SW 1271 (cell line): ENCODE measurements at regions not wholly inside any gene's neighbourhood (a gene's known extent, or its start where the extent isn't known, plus 50 kb on each side); places are given as distances from the start of the nearest gene placed in this dataset.

Source experiments
- DNase-seq, 2 experiments: peaks; one replicate each; lab custom pipeline; 2025; lab: John Stamatoyannopoulos, UW

DNA sequence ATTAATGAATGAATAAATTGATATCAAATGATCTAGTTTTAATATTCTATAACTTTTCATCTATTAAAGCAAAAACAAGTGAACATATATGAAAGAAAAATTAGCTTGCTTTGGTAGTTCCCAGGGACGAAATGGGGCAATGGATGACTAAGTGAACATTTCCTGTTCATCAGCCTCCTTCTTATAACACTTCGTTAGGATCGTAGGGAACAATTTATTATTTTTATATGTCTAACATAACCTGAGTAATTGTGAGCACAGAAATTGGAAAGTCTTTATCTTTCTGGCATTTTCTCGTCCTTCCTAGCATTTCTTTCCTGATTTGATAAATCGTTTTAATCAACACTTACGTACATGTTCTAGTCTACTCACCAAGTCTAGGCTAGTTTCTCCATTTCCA lies 59.1 kb upstream of the PPP1R3C start:
- no peak for DNase-seq

DNA sequence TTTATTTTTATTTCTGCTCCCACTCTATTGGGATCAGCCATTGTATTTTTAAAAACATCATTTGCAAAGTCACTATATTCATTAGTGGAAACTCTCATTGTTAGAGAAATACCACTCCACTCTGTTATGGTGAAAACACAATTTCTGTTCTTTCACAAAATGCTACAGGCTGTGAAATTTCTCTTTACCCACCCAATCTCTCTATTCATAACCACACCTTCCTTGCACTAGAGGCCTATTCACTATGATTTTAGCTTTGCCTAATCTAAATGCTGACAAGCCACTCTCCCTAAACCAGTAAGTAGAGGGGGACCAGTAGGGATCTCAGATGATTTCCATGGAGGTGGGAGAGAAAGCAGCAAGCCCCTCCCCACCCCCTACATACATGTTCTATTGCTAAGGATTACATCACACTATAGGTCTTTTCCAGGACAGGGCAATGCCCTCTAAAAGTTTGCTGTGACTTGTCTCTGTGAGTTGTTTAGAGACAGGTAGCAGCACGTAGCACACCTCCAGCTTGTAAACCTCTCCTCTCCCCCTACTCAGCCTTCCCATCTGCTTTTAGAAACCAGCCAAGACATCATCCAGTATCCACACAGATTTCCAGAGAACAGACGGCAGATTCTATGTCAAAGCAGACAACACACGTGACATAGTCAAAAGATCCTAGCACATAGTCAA lies 58.3 kb upstream of the PPP1R3C start:
- no peak for DNase-seq

DNA sequence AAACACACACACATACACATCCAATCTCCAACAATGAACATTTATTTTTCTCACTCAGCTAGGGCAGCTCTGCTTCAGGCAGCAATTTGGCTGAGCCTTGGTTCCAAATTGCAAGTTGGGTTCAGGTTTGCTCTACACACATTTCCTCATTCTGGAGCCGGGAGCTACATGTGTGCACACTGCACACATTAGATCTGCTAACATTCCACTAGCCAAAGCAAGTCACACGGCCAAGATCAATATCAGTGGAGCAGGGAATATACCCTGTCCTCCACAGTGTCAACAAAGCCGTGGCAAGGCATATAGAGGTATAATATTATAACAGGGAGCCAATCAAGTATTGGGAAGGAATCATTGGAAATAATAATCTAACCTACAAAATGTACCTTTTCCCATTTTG lies 57.5 kb upstream of the PPP1R3C start:
- no peak for DNase-seq

DNA sequence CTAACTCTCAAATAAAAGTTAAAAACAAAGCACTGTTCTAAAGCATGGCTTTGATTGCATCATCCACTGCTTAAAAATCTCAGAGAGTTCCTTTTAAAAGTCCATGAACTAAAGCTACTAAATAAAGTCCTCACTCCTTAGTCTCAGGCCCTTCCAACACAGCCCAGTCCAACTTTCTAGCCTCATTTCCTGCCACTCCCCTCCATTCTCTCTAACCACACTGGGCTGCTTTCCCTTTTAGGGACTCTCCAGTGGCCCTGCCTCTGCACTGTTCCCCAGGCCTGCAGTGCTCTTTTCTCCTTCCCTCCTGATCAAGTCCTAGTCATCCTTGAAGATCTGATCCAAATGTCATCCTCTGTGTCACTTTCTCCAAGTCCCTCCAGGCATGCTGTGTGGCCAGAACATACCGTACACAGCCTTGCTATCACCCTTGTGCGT lies 56.9 kb upstream of the PPP1R3C start:
- no peak for DNase-seq

GRCh38 chr10:91684841-91685240 lies 52.0 kb upstream of the PPP1R3C start:
- DNase-seq, result no peak

GRCh38 chr10:91683975-91684374 lies 51.1 kb upstream of the PPP1R3C start:
- DNase-seq, result no peak

GRCh38 chr10:91682912-91683311 lies 50.0 kb upstream of the PPP1R3C start:
- no peak for DNase-seq
